Stomach (tissue), 4 donors: ENCODE measurements at regions not wholly inside any gene's neighbourhood (a gene's known extent, or its start where the extent isn't known, plus 50 kb on each side); places are given as distances from the start of the nearest gene placed in this dataset.

Experiments used
- POLR2A ChIP-seq, 4 donors: fragments of 450-650 bp; IDR thresholded peaks; one replicate each; pipeline ENCODE4 v1.6.1; 2016; ENCODE audit warnings: antibody characterized with exemption in 4 of 4, control low read depth in 2 of 4, mild to moderate bottlenecking in 1 of 4, moderate library complexity in 1 of 4
- POLR2AphosphoS5 ChIP-seq, 3 donors: sonication (generic); formaldehyde crosslinking; IDR thresholded peaks; one replicate each; pipeline ENCODE4 v1.6.1; 2016; ENCODE audit warnings: antibody characterized with exemption in 3 of 3
- TF ChIP-seq, protein P1 (sequence below), 7 experiments: fragments of 450-650 bp in 4 of 7; fragments of 200-600 bp in 3 of 7; sonication (generic) in 3 of 7; IDR thresholded peaks; one replicate each; pipeline ENCODE4 v1.5.1; 2016 to 2019; ENCODE audit warnings: antibody characterized with exemption in 7 of 7, control low read depth in 2 of 7, mild to moderate bottlenecking in 1 of 7

DNA sequence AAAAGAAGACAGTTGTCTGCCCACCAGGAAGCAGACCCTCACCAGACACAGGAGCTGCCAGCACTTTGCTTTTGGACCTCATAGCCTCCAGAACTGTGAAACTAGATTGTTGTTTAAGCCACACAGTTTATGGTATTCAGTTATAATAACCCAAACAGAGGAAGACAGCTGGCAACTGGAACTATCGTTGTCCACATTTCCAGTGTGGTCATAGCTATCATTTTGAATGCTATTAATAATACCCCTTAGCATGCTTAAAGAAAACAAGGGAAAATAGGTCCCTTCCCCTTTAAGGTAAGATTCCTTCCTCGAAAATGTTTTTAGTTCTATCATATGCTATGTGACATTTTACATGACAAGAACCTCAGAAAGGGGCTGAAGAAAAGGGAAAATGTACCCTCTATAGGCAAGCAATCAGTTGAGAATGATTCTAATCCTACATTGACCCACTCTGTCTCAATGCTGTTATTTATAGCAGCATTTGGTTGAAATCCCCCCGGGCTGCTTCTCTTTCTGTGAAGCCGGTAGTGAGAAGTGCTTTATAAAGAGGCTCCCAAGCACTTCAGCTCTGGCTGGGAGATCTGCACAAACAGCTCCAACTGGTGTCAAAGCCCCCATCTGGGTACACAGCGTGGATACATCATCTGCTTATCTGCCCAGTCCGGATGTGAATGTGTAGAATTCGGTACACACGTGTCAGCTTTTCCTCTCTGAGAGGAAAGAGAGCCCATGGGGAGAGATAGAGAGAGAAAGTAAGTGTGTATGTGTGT is 221.2 kb upstream of the FLRT2 start:
- TF ChIP-seq, protein P1, sequence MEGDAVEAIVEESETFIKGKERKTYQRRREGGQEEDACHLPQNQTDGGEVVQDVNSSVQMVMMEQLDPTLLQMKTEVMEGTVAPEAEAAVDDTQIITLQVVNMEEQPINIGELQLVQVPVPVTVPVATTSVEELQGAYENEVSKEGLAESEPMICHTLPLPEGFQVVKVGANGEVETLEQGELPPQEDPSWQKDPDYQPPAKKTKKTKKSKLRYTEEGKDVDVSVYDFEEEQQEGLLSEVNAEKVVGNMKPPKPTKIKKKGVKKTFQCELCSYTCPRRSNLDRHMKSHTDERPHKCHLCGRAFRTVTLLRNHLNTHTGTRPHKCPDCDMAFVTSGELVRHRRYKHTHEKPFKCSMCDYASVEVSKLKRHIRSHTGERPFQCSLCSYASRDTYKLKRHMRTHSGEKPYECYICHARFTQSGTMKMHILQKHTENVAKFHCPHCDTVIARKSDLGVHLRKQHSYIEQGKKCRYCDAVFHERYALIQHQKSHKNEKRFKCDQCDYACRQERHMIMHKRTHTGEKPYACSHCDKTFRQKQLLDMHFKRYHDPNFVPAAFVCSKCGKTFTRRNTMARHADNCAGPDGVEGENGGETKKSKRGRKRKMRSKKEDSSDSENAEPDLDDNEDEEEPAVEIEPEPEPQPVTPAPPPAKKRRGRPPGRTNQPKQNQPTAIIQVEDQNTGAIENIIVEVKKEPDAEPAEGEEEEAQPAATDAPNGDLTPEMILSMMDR (IDR thresholded peaks at IDR 0.05), result no peak
- TF ChIP-seq POLR2A (IDR thresholded peaks at IDR 0.05) (no peak), POLR2AphosphoS5 (IDR thresholded peaks at IDR 0.05) (no peak)
